Fibroblast of pulmonary artery (primary cell): ENCODE measurements at regions not wholly inside any gene's neighbourhood (a gene's known extent, or its start where the extent isn't known, plus 50 kb on each side); places are given as distances from the start of the nearest gene placed in this dataset.

Source experiments
- DNase-seq: peaks from one replicate; pipeline ENCODE4 v3.0.0-alpha.2; 2010; ENCODE audit warnings: low read depth
- H3K4me3 ChIP-seq: replicated peaks from 2 replicates; pipeline ENCODE4 v1.5.1; 2011; ENCODE audit warnings: low read depth, mild to moderate bottlenecking, control low read depth, low read length, moderate library complexity
- CTCF ChIP-seq: IDR thresholded peaks from 2 replicates; pipeline ENCODE4 v1.5.1; 2011; ENCODE audit warnings: mild to moderate bottlenecking, control low read depth, low read length, inconsistent platforms; ENCODE audit errors: missing control alignments

GRCh38 chr9:38180656-38181055 is 111.6 kb upstream of the SHB start:
- no peak for DNase-seq
- no peak for TF ChIP-seq CTCF
- H3K4me3 ChIP-seq, result no peak overlapping the region

- no peak overlapping the region for H3K4me3 ChIP-seq
- no peak for DNase-seq
- TF ChIP-seq CTCF, result no peak
Observed at GRCh38 chr9:38179965-38180364, 110.9 kb upstream of the SHB start.

- no peak for DNase-seq
- no peak for TF ChIP-seq CTCF
Observed at GRCh38 chr9:38178237-38178636, 109.2 kb upstream of the SHB start.

GRCh38 chr9:38177680-38178079 is 108.7 kb upstream of the SHB start:
- no peak for TF ChIP-seq CTCF
- no peak overlapping the region for H3K4me3 ChIP-seq
- no peak for DNase-seq

More at GRCh38 chr9:38178237-38178636, 109.2 kb upstream of the SHB start:
- H3K4me3 ChIP-seq, result no peak overlapping the region

- no peak for DNase-seq
- TF ChIP-seq CTCF, result no peak
- H3K4me3 ChIP-seq, result no peak overlapping the region
Observed at GRCh38 chr9:38176251-38176650, 107.2 kb upstream of the SHB start.

GRCh38 chr9:38175423-38175822 is 106.4 kb upstream of the SHB start:
- TF ChIP-seq CTCF, result no peak
- no peak for DNase-seq
- H3K4me3 ChIP-seq, result no peak overlapping the region

- TF ChIP-seq CTCF, result no peak
- DNase-seq, result no peak
- no peak overlapping the region for H3K4me3 ChIP-seq
Observed at GRCh38 chr9:38172586-38172985, 103.6 kb upstream of the SHB start.
